ENCODE measurements at regions not wholly inside any gene's neighbourhood (a gene's known extent, or its start where the extent isn't known, plus 50 kb on each side); places are given as distances from the start of the nearest gene placed in this dataset.

DNA sequence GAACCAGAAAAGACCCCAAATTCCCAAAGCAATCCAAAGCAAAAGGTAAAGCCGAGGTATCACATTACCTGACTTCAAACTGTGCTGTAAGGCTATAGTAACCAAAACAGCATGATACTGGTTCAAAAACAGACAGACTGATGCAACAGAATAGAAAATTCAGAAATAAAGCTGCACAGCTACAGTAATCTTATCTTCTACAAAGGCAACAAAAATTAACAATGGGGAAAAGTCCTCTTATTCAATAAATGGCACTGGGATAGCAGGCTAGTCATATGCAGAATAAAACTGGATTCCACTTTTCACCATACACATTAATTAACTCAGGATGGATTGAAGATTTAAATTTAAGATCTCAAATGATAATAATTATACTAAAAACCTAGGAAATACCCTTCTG lies 392.6 kb upstream of the CBLB start:
- H3K4me3 ChIP-seq (ENCODE audit: low read depth in 1 of 3, low read length in 3 of 3), result no peak overlapping the region
- no peak overlapping the region for H3K9ac ChIP-seq (ENCODE audit: low read depth in 1 of 2, low read length in 2 of 2)
- H3K36me3 ChIP-seq (ENCODE audit: control insufficient read depth in 4 of 4, insufficient read depth in 3 of 4, low read depth in 1 of 4, low read length in 3 of 4), result no peaks in the 10 kb centered on the region
- DNase-seq (ENCODE audit: low spot score), result no peak
- no peak overlapping the region for H3K27ac ChIP-seq (ENCODE audit: low read depth in 1 of 2, low read length in 2 of 2)
- H3K4me1 ChIP-seq (ENCODE audit: control insufficient read depth in 4 of 4, insufficient read depth in 4 of 4, low read length in 3 of 4), result peaks cover 0 to 3% (median 0%) of the 10 kb centered on the region in 4 donors
- WGBS, result 94% methylated on average over 1 of the region's 1 CpG
- H3K9me3 ChIP-seq (ENCODE audit: control insufficient read depth in 4 of 4, low read length in 3 of 4), result no peaks in the 10 kb centered on the region
- TF ChIP-seq, protein P1, sequence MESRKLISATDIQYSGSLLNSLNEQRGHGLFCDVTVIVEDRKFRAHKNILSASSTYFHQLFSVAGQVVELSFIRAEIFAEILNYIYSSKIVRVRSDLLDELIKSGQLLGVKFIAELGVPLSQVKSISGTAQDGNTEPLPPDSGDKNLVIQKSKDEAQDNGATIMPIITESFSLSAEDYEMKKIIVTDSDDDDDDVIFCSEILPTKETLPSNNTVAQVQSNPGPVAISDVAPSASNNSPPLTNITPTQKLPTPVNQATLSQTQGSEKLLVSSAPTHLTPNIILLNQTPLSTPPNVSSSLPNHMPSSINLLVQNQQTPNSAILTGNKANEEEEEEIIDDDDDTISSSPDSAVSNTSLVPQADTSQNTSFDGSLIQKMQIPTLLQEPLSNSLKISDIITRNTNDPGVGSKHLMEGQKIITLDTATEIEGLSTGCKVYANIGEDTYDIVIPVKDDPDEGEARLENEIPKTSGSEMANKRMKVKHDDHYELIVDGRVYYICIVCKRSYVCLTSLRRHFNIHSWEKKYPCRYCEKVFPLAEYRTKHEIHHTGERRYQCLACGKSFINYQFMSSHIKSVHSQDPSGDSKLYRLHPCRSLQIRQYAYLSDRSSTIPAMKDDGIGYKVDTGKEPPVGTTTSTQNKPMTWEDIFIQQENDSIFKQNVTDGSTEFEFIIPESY (IDR thresholded peaks at IDR 0.05), result no peak
- no peak for TF ChIP-seq GABPA (IDR thresholded peaks at IDR 0.05 in 1 of 2, conservative IDR thresholded peaks at IDR 0.05 in 1 of 2)
- no peak for TF ChIP-seq YY1 (IDR thresholded peaks at IDR 0.05)
- TF ChIP-seq TAF1 (conservative IDR thresholded peaks at IDR 0.05), result no peak
- TF ChIP-seq, protein P2, sequence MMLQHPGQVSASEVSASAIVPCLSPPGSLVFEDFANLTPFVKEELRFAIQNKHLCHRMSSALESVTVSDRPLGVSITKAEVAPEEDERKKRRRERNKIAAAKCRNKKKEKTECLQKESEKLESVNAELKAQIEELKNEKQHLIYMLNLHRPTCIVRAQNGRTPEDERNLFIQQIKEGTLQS (IDR thresholded peaks at IDR 0.05), result no peak
- TF ChIP-seq FOXA2 (IDR thresholded peaks at IDR 0.05), result no peak
- TF ChIP-seq EGR1 (IDR thresholded peaks at IDR 0.05; ENCODE audit: low read depth in 2 of 2), result no peak
- TF ChIP-seq, protein P3, sequence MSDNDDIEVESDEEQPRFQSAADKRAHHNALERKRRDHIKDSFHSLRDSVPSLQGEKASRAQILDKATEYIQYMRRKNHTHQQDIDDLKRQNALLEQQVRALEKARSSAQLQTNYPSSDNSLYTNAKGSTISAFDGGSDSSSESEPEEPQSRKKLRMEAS (IDR thresholded peaks at IDR 0.05), result no peak
- TF ChIP-seq SP1 (IDR thresholded peaks at IDR 0.05), result no peak
- TF ChIP-seq RXRA (IDR thresholded peaks at IDR 0.05), result no peak
- TF ChIP-seq, protein P4, sequence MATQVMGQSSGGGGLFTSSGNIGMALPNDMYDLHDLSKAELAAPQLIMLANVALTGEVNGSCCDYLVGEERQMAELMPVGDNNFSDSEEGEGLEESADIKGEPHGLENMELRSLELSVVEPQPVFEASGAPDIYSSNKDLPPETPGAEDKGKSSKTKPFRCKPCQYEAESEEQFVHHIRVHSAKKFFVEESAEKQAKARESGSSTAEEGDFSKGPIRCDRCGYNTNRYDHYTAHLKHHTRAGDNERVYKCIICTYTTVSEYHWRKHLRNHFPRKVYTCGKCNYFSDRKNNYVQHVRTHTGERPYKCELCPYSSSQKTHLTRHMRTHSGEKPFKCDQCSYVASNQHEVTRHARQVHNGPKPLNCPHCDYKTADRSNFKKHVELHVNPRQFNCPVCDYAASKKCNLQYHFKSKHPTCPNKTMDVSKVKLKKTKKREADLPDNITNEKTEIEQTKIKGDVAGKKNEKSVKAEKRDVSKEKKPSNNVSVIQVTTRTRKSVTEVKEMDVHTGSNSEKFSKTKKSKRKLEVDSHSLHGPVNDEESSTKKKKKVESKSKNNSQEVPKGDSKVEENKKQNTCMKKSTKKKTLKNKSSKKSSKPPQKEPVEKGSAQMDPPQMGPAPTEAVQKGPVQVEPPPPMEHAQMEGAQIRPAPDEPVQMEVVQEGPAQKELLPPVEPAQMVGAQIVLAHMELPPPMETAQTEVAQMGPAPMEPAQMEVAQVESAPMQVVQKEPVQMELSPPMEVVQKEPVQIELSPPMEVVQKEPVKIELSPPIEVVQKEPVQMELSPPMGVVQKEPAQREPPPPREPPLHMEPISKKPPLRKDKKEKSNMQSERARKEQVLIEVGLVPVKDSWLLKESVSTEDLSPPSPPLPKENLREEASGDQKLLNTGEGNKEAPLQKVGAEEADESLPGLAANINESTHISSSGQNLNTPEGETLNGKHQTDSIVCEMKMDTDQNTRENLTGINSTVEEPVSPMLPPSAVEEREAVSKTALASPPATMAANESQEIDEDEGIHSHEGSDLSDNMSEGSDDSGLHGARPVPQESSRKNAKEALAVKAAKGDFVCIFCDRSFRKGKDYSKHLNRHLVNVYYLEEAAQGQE (IDR thresholded peaks at IDR 0.05), result no peak
- no peak for TF ChIP-seq RAD21 (IDR thresholded peaks at IDR 0.05)
- TF ChIP-seq, protein P5, sequence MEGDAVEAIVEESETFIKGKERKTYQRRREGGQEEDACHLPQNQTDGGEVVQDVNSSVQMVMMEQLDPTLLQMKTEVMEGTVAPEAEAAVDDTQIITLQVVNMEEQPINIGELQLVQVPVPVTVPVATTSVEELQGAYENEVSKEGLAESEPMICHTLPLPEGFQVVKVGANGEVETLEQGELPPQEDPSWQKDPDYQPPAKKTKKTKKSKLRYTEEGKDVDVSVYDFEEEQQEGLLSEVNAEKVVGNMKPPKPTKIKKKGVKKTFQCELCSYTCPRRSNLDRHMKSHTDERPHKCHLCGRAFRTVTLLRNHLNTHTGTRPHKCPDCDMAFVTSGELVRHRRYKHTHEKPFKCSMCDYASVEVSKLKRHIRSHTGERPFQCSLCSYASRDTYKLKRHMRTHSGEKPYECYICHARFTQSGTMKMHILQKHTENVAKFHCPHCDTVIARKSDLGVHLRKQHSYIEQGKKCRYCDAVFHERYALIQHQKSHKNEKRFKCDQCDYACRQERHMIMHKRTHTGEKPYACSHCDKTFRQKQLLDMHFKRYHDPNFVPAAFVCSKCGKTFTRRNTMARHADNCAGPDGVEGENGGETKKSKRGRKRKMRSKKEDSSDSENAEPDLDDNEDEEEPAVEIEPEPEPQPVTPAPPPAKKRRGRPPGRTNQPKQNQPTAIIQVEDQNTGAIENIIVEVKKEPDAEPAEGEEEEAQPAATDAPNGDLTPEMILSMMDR (IDR thresholded peaks at IDR 0.05; ENCODE audit: low read depth, low read length, missing input control), result no peak
- H3K27me3 ChIP-seq (ENCODE audit: control insufficient read depth in 4 of 4, insufficient read depth in 4 of 4, low read length in 3 of 4), result no peaks in the 10 kb centered on the region

DNA sequence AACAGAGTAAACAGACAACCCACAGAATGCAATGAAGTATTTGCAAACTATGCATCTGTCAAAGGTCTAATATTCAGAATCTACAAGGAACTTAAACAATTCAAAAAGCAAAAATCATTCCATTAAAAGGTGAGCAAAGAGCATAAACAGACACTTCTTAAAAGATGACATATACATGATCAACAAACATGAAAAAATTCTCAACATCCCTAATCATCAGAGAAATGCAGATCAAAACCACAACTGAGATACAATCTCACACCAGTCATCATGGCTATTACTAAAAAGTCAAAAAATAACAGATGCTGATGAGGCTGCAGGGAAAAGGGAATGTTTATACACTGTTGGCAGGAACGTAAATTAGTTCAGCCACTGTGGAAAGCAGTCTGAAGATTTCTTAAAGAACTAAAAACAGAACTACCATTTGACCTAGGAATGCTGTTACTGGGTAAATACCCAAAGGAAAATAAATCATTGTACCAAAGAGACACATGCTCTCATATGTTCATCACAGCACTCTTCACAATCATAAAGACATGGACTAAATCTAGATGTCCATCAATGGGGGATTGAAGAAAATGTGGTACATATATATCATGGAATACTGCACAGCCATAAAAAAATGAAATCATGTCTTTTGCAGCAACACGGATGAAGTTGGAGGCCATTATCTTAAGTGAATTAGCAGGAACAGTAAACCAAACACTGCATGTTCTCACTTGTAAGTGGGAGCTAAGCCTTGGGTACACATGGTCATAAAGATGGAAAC lies 393.3 kb upstream of the CBLB start:
- H3K27me3 ChIP-seq (ENCODE audit: control insufficient read depth in 4 of 4, insufficient read depth in 4 of 4, low read length in 3 of 4), result no peaks in the 10 kb centered on the region
- 83% methylated on average over 2 of the region's 2 CpGs for WGBS
- H3K27ac ChIP-seq (ENCODE audit: low read depth in 1 of 2, low read length in 2 of 2), result no peak overlapping the region
- no peak for DNase-seq (ENCODE audit: low spot score)
- TF ChIP-seq NR2F2 (IDR thresholded peaks at IDR 0.05) (no peak), JUND (IDR thresholded peaks at IDR 0.05) (no peak), HNF4G (IDR thresholded peaks at IDR 0.05) (no peak), RAD21 (IDR thresholded peaks at IDR 0.05) (no peak), FOXA1 (IDR thresholded peaks at IDR 0.05) (no peak), EGR1 (IDR thresholded peaks at IDR 0.05; ENCODE audit: low read depth in 2 of 2) (no peak), HNF4A (conservative IDR thresholded peaks at IDR 0.05) (no peak), YY1 (IDR thresholded peaks at IDR 0.05) (no peak), GABPA (IDR thresholded peaks at IDR 0.05 in 1 of 2, conservative IDR thresholded peaks at IDR 0.05 in 1 of 2) (no peak)
- TF ChIP-seq, protein P4 (IDR thresholded peaks at IDR 0.05), result no peak
- TF ChIP-seq, protein P2 (IDR thresholded peaks at IDR 0.05), result no peak
- TF ChIP-seq, protein P3 (IDR thresholded peaks at IDR 0.05), result no peak
- peaks cover 0 to 3% (median 0%) of the 10 kb centered on the region in 4 donors for H3K4me1 ChIP-seq (ENCODE audit: control insufficient read depth in 4 of 4, insufficient read depth in 4 of 4, low read length in 3 of 4)
- H3K9me3 ChIP-seq (ENCODE audit: control insufficient read depth in 4 of 4, low read length in 3 of 4), result no peaks in the 10 kb centered on the region
- H3K4me3 ChIP-seq (ENCODE audit: low read depth in 1 of 3, low read length in 3 of 3), result no peak overlapping the region
- H3K9ac ChIP-seq (ENCODE audit: low read depth in 1 of 2, low read length in 2 of 2), result no peak overlapping the region
- H3K36me3 ChIP-seq (ENCODE audit: control insufficient read depth in 4 of 4, insufficient read depth in 3 of 4, low read depth in 1 of 4, low read length in 3 of 4), result no peaks in the 10 kb centered on the region

Data from liver (tissue), 8 donors.